H9 (cell line): ENCODE measurements at regions not wholly inside any gene's neighbourhood (a gene's known extent, or its start where the extent isn't known, plus 50 kb on each side); places are given as distances from the start of the nearest gene placed in this dataset.

Experiments
- DNase-seq: peaks from one replicate; pipeline ENCODE4 v3.0.0-alpha.2; 2017
- H2AFZ ChIP-seq: one replicate; pipeline ENCODE4 v1.6.1; 2013; ENCODE audit warnings: mild to moderate bottlenecking, low read length, control low read depth, moderate library complexity
- H2AK5ac ChIP-seq: 2 replicates; pipeline ENCODE4 v1.6.1; 2013; ENCODE audit warnings: low read length, control low read depth, mixed read lengths; ENCODE audit not compliant: insufficient read length
- H2BK120ac ChIP-seq: one replicate; pipeline ENCODE4 v1.6.1; 2013; ENCODE audit warnings: low read depth, mild to moderate bottlenecking, low read length, control low read depth, inconsistent platforms; ENCODE audit not compliant: poor library complexity, severe bottlenecking
- H2BK12ac ChIP-seq: 2 replicates; pipeline ENCODE4 v1.6.1; 2013; ENCODE audit warnings: low read length, control low read depth, mixed read lengths, low read depth; ENCODE audit not compliant: insufficient read length
- H2BK15ac ChIP-seq: 2 replicates; pipeline ENCODE4 v1.6.1; 2013; ENCODE audit warnings: low read depth, low read length, control low read depth
- H2BK20ac ChIP-seq: one replicate; pipeline ENCODE4 v1.6.1; 2013; ENCODE audit warnings: low read depth, mild to moderate bottlenecking, low read length, control low read depth, inconsistent platforms; ENCODE audit not compliant: poor library complexity, severe bottlenecking
- H2BK5ac ChIP-seq: 2 replicates; pipeline ENCODE4 v1.6.1; 2013; ENCODE audit warnings: low read length, control low read depth, mixed read lengths; ENCODE audit not compliant: insufficient read length
- H3K14ac ChIP-seq: 2 replicates; pipeline ENCODE4 v1.6.1; 2013; ENCODE audit warnings: low read length, control low read depth; ENCODE audit not compliant: insufficient read depth
- H3K18ac ChIP-seq: 2 replicates; pipeline ENCODE4 v1.6.1; 2013; ENCODE audit warnings: low read depth, mild to moderate bottlenecking, mixed read lengths, low read length, control low read depth; ENCODE audit not compliant: insufficient read length
- H3K23ac ChIP-seq: 2 replicates; pipeline ENCODE4 v1.6.1; 2013; ENCODE audit warnings: low read length, control low read depth, mixed read lengths, low read depth; ENCODE audit not compliant: insufficient read length
- H3K23me2 ChIP-seq: 2 replicates; pipeline ENCODE4 v1.6.1; 2013; ENCODE audit warnings: low read depth, mild to moderate bottlenecking, mixed read lengths, low read length, control low read depth; ENCODE audit not compliant: insufficient read length, poor library complexity, severe bottlenecking
- H3K27ac ChIP-seq: 2 replicates; pipeline ENCODE4 v1.5.1; 2013; ENCODE audit warnings: low read length, control low read depth, mixed read lengths, low read depth; ENCODE audit not compliant: insufficient read length
- H3K27me3 ChIP-seq: 2 replicates; pipeline ENCODE4 v1.6.1; 2013; ENCODE audit warnings: low read length, control low read depth, inconsistent platforms; ENCODE audit not compliant: insufficient read depth
- H3K4ac ChIP-seq: 2 replicates; pipeline ENCODE4 v1.6.1; 2013; ENCODE audit warnings: low read depth, mild to moderate bottlenecking, control low read depth, inconsistent platforms, low read length, moderate library complexity
- H3K4me1 ChIP-seq: 2 replicates; pipeline ENCODE4 v1.6.1; 2013; ENCODE audit warnings: low read length, control low read depth, inconsistent platforms; ENCODE audit not compliant: insufficient read depth
- H3K4me2 ChIP-seq: 2 replicates; pipeline ENCODE4 v1.6.1; 2013; ENCODE audit warnings: low read length, control low read depth, mixed read lengths; ENCODE audit not compliant: insufficient read length, insufficient read depth
- H3K56ac ChIP-seq: 2 replicates; pipeline ENCODE4 v1.6.1; 2013; ENCODE audit warnings: low read depth, mild to moderate bottlenecking, mixed read lengths, low read length, control low read depth; ENCODE audit not compliant: insufficient read length
- H3K79me1 ChIP-seq: 2 replicates; pipeline ENCODE4 v1.6.1; 2013; ENCODE audit warnings: low read depth, mild to moderate bottlenecking, moderate library complexity, low read length, control low read depth, inconsistent platforms; ENCODE audit not compliant: insufficient read depth, poor library complexity, severe bottlenecking
- H3K79me2 ChIP-seq: 2 replicates; pipeline ENCODE4 v1.6.1; 2013; ENCODE audit warnings: low read length, control low read depth, inconsistent platforms; ENCODE audit not compliant: insufficient read depth
- H3K9ac ChIP-seq: 2 replicates; pipeline ENCODE4 v1.6.1; 2013; ENCODE audit warnings: low read length, control low read depth, mixed read lengths; ENCODE audit not compliant: insufficient read length; ENCODE audit errors: extremely low read depth
- H3K9me3 ChIP-seq: one replicate; pipeline ENCODE4 v1.6.1; 2013; ENCODE audit warnings: low read depth, low read length, inconsistent platforms; ENCODE audit not compliant: control insufficient read depth
- H3T11ph ChIP-seq: one replicate; pipeline ENCODE4 v1.6.1; 2013; ENCODE audit warnings: mild to moderate bottlenecking, low read length, control low read depth, inconsistent platforms
- H4K20me1 ChIP-seq: one replicate; pipeline ENCODE4 v1.6.1; 2013; ENCODE audit not compliant: control insufficient read depth, insufficient read length, insufficient read depth
- H4K5ac ChIP-seq: 2 replicates; pipeline ENCODE4 v1.6.1; 2013; ENCODE audit warnings: low read depth, mild to moderate bottlenecking, mixed read lengths, low read length, control low read depth; ENCODE audit not compliant: insufficient read length
- H4K8ac ChIP-seq: replicated peaks from 2 replicates; pipeline ENCODE4 v1.6.1; 2013; ENCODE audit warnings: low read length, control low read depth, mixed read lengths, low read depth; ENCODE audit not compliant: insufficient read length
- H4K91ac ChIP-seq: 2 replicates; pipeline ENCODE4 v1.6.1; 2013; ENCODE audit warnings: low read depth, mild to moderate bottlenecking, moderate library complexity, mixed read lengths, low read length, control low read depth; ENCODE audit not compliant: insufficient read length
- H3K27ac Mint-ChIP-seq, 3 experiments: 2 replicates in 2 of 3; 3 replicates in 1 of 3; pipeline ENCODE4 v1.8.0; 2020 to 2021; ENCODE audit warnings: mixed read lengths in 3 of 3, mild to moderate bottlenecking in 1 of 3, moderate library complexity in 1 of 3
- H3K27me3 Mint-ChIP-seq: 2 replicates; pipeline ENCODE4 v1.8.0; 2021; ENCODE audit warnings: low read depth, mild to moderate bottlenecking, moderate library complexity, mixed read lengths
- H3K36me3 Mint-ChIP-seq, 3 experiments: 2 replicates in 2 of 3; 3 replicates in 1 of 3; pipeline ENCODE4 v1.8.0; 2020 to 2021; ENCODE audit warnings: low read depth in 3 of 3, mixed read lengths in 3 of 3; ENCODE audit not compliant: insufficient read depth in 1 of 3
- H3K4me1 Mint-ChIP-seq, 2 experiments: 2 replicates each; pipeline ENCODE4 v1.8.0; 2020; ENCODE audit warnings: mixed read lengths in 2 of 2
- H3K4me3 Mint-ChIP-seq, 2 experiments: 2 replicates in 1 of 2; 3 replicates in 1 of 2; pipeline ENCODE4 v1.8.0; 2020 to 2021; ENCODE audit warnings: mild to moderate bottlenecking in 2 of 2, mixed read lengths in 2 of 2, moderate library complexity in 1 of 2
- H3K9me3 Mint-ChIP-seq, 2 experiments: 2 replicates in 1 of 2; 3 replicates in 1 of 2; pipeline ENCODE4 v1.8.0; 2020; ENCODE audit warnings: mild to moderate bottlenecking in 2 of 2, mixed read lengths in 2 of 2, moderate library complexity in 1 of 2
- CTCF ChIP-seq: fragments of 200-600 bp; sonication (generic); conservative IDR thresholded peaks from 3 replicates; pipeline ENCODE4 v1.8.0; 2021; ENCODE audit warnings: antibody characterized with exemption, mild to moderate bottlenecking
- WGBS: extraction: QIAGEN DNeasy Blood & Tissue Kit; methylation state at CpG from one replicate; pipeline ENCODE4 v1.1.7; 2013; ENCODE audit warnings: missing lambda C conversion rate, low lambda C conversion rate, mixed read lengths; ENCODE audit not compliant: insufficient read length; ENCODE audit errors: extremely low coverage; 5-methylcytosine and 5-hydroxymethylcytosine counted together

- Histone ChIP-seq H4K5ac (no peak overlapping the region), H3K4me1 (no peaks in the 10 kb centered on the region), H3K23me2 (no peaks in the 10 kb centered on the region), H3K18ac (no peak overlapping the region), H3K4ac (no peak overlapping the region), H3K4me2 (no peak overlapping the region), H3K27ac (no peak overlapping the region), H3K79me2 (no peaks in the 10 kb centered on the region), H3K56ac (no peak overlapping the region), H2BK120ac (no peak overlapping the region), H2BK20ac (no peak overlapping the region), H2BK5ac (no peak overlapping the region), H3K9me3 (no peaks in the 10 kb centered on the region), H2AK5ac (no peak overlapping the region), H3K23ac (no peak overlapping the region), H3K9ac (no peak overlapping the region), H4K8ac (no peak overlapping the region), H3K79me1 (no peaks in the 10 kb centered on the region), H3K27me3 (no peaks in the 10 kb centered on the region), H4K91ac (no peak overlapping the region), H3K14ac (no peak overlapping the region), H4K20me1 (no peaks in the 10 kb centered on the region), H3T11ph (no peak overlapping the region), H2BK12ac (no peak overlapping the region), H2AFZ (no peak overlapping the region), H2BK15ac (no peak overlapping the region)
- H3K36me3 Mint-ChIP-seq, result no peaks in the 10 kb centered on the region; a peak in 1 of 7 replicates
- H3K27me3 Mint-ChIP-seq, result no peaks in the 10 kb centered on the region; the same call in 1 of the 2 replicates
- no peaks in the 10 kb centered on the region; a peak in 1 of 5 replicates for H3K9me3 Mint-ChIP-seq
- no peaks in the 10 kb centered on the region for H3K4me1 Mint-ChIP-seq
- WGBS, result no CpG with 5 or more reads among the region's 13 CpGs
- no peak overlapping the region; a peak in 1 of 7 replicates for H3K27ac Mint-ChIP-seq
- DNase-seq, result no peak
- H3K4me3 Mint-ChIP-seq, result no peak overlapping the region
- no peak for TF ChIP-seq CTCF
These were observed 121.1 kb upstream of the IL12B start for GRCh38 chr5:159451197-159452052.
